HS-27A (cell line): ENCODE measurements at regions not wholly inside any gene's neighbourhood (a gene's known extent, or its start where the extent isn't known, plus 50 kb on each side); places are given as distances from the start of the nearest gene placed in this dataset.

ENCODE experiments used
- DNase-seq: peaks from one replicate; pipeline ENCODE4 v3.0.0-alpha.2; 2012; ENCODE audit warnings: low read depth, missing footprints

- no peak for DNase-seq
Measured at GRCh38 chr6:137779982-137780381, 87.1 kb upstream of the TNFAIP3 start.

DNA sequence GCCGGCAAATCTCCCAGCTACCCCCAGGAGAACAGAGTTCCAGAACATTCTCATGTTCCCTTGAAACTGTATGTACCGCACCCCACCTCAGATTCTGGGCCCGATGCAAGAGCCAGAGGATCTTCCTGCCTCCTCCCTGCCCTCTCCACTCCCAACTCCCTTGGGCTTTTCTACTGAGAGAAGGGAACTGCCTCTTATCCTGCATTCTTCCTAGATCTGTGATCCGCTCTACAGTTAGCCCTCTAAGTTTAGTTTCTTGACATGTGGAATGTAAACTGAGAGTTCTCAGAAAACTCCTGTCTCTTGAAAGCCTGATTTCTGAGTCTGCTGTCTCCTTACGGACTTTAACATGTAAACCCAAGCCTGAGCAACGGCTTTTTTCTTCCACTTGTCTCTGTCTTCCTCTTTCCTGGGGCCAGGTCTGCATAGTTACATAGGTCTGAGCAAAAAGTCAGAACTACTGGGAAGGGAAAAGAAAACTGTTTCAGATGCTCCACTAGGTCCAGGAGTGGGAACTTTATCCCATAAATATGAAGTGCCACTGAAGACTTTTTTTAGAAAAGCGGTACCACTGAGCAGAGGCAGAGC is 86.5 kb upstream of the TNFAIP3 start:
- DNase-seq = no peak

DNA sequence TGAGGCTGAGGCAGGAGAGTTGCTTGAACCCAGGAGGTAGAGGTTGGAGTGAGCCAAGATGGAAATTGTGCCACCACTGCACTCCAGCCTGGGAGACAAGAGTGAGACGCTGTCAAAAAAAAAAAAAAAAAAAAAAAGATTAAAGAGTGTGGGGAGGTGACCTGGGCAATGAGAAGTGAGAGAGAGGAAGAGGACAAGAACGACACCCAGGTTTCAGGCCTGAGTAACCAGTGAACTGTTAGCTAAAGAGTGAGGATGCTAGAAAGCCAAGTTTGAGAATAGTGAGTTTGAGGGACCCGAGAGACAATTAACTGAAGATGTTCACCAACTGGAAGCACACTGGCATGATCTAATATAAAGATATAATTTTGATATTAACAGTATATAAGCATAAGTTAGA is 85.4 kb upstream of the TNFAIP3 start:
- DNase-seq = no peak

- DNase-seq = no peak
Measured at GRCh38 chr6:137782166-137783039, 84.7 kb upstream of the TNFAIP3 start.

- DNase-seq = no peak
Measured at GRCh38 chr6:137783710-137784109, 83.3 kb upstream of the TNFAIP3 start.

- DNase-seq = no peak
Measured at GRCh38 chr6:137784583-137784982, 82.5 kb upstream of the TNFAIP3 start.

- no peak for DNase-seq
Measured at GRCh38 chr6:137787016-137787415, 80.0 kb upstream of the TNFAIP3 start.

- no peak for DNase-seq
Measured at GRCh38 chr6:137788248-137788647, 78.8 kb upstream of the TNFAIP3 start.

GRCh38 chr6:137791281-137792159 is 75.5 kb upstream of the TNFAIP3 start:
- DNase-seq = no peak

DNA sequence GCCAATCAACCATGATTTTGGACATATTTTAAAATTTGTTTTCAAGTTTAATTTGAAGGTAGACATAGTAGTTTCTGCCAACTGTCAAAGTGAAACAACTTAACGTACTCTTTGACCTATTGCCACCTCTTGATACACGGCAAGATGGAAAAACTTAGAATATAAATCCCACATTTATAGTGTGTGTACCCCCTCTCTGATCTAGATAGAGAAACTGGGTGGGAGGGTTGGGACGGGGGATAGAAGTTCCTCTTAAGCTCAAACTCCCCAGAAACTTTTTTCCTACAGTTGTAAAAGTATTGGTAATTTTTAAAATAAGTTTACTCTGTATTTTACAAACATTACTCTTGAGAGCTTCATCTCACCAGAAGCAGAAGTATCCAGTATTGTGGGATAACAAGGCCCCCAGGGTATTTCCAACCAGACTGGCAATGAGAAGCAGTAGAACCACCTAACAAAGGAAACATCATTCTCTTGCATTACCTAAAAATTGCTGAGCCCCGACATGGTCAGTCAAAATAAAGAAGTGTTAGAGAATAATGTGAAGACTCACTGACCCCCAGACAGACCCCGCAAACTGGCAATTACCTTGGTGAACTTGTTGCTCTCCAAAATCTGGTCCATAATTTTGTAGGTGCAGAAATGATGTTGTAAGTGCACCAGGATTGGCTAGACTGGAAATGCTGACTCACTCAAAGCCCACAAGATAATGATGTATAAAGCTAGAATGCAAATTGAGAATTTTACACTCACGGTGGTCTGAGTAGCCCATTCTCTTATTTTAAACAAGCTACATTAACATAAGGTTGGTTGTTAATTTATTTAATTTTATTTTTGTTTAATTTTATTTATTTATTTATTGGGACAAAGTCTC is 74.7 kb upstream of the TNFAIP3 start:
- no peak for DNase-seq

GRCh38 chr6:137793805-137794515 is 73.1 kb upstream of the TNFAIP3 start:
- no peak for DNase-seq

- no peak for DNase-seq
Measured at GRCh38 chr6:137794516-137795201, 72.4 kb upstream of the TNFAIP3 start.

DNA sequence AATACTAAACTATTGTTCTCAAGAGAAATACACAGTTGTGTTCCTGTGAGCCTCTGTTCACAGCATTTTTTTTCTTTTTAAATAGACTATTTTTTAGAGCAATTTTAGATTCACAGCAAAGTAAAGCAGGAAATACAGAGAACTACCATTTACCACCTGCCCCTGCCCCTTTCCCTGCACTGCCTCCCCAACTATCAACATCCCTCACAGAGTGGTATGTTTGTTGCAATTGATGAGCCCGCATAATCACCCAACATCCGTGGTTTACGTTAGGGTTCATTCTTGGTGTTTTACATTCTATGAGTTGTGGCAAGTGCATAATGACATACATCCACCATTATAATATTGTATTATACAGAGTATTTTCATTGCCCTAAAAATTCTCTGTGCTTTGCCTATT is 71.6 kb upstream of the TNFAIP3 start:
- DNase-seq = no peak

DNA sequence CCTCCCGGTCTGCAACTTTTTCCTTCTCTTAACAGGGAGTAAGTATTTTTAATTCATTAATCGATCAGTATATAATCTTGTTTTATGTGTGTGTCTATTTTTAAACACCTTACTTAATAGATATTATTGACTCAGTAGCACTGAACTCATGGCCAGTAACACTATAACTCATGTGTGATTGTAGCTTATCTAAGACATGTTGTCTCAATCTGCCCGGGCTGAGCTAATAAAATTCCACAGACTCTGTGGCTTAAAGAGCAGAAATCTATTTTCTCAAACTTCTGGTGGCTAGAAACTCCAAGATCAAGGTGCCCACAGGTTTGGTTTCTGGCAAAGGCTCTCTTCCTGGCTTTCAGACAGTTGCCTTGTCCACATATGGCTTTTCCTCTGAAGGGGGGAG is 68.8 kb upstream of the TNFAIP3 start:
- no peak for DNase-seq

DNA sequence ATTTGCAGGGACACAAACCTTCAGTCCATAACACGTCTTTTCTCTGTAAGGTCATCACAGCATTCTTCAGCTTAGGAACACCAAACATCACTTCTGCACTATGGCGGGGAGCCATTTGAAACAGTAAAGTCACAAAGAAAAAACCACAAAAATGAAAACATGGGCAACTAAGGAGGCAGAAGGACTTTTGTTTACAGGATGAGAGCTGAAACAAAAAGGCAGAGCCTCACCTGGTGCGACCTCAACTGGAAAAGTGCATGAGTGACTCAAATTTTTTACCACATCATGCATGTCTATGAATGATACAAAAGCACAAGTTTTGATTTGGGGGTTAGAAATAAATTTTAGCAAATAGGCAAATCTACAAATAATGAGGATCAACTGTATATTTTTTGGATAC is 68.2 kb upstream of the TNFAIP3 start:
- no peak for DNase-seq

GRCh38 chr6:137799950-137800568 is 67.0 kb upstream of the TNFAIP3 start:
- DNase-seq = no peak

DNA sequence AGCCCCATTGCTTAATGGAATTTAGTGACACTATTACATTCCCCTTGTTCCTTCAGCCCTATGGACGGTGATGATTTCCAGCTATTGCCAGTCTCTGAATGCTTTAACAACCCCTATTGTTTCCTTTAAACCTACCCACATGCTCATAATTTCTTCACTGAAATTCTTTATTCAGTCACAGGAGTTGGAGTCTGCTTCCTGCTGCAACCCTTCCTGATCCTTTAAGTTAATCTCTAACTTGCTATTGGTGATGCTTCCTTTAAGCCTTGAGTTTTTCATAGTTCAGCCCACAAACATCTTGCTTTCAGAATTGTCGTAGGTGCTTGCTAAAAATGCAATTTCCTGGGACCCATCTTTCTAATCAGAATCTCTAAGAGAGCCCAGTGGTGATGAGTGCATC is 66.3 kb upstream of the TNFAIP3 start:
- DNase-seq = no peak

DNA sequence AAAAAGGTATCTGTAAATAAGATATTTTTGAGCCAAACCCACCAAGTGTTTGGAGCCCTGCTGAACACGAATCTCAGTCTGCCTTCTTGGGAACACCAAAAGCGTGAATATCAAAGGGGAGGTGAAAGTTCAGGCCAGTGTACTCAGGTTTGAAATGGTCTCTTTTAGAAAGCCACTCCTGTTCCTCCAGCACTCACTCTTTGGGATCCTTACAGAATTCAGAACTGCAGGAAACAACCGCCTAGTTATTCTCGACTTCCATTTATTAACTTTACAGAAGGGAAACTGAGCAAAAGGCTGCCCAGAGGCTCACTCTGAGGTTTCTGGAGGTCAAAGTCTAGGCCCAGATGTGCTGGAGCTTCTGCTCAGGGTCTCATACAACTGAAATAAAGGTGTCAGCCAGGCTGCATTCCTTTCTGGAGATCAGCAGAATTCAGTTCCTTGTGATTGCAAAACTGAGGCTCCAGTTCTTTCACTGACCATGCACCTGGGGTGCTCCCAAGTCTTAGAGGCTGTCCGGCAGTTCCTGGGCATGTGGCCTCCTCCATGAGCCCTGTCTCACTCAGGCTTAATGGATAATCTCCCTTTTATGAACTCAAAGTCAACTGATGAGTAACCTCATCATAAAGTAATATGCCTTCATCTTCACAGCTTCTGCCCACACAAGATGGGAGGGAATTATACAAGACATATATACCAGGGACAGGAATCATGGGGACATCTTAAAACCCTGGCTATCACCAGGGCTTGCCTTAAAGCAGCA is 65.5 kb upstream of the TNFAIP3 start:
- DNase-seq = no peak
